ENCODE measurements at regions not wholly inside any gene's neighbourhood (a gene's known extent, or its start where the extent isn't known, plus 50 kb on each side); places are given as distances from the start of the nearest gene placed in this dataset.

DNA sequence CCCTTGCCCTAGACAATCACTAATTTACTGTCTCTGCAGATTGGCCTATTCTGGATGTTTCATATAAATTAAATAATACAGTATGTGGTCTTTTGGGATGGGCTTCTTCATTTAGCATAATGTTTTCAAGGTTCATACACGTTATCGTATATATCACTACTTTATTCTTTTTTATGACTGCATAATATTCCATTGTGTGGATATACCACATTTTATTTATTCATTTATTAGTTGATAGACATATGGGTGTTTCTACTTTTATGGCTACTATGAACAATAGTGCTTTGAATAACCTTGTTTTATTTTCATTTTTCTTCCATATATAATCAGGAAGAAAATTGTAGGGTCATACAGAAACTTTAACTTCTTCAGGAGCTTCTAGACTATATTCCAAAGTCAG is 108.5 kb upstream of the PAPPA start:
- no peak overlapping the region for H3K27ac Mint-ChIP-seq (ENCODE audit: unreplicated experiment)
- no peak for TF ChIP-seq CTCF (IDR thresholded peaks at IDR 0.05; ENCODE audit: unreplicated experiment)
- no peaks in the 10 kb centered on the region for H3K4me1 Mint-ChIP-seq (ENCODE audit: low read depth, unreplicated experiment)
- no TSS peak for BruUV-seq (replicated peaks)
- no peak for DNase-seq
- H3K36me3 Mint-ChIP-seq (ENCODE audit: insufficient read depth, unreplicated experiment), result no peaks in the 10 kb centered on the region
- intact Hi-C loops (cut with micrococcal nuclease; ENCODE audit: unreplicated experiment), result no loop called here
- CTCF ChIA-PET, result no interaction called here
- no peaks in the 10 kb centered on the region for H3K9me3 Mint-ChIP-seq (ENCODE audit: low read depth, unreplicated experiment)
- H3K4me3 Mint-ChIP-seq (ENCODE audit: low read depth, unreplicated experiment), result no peak overlapping the region
- H3K27me3 Mint-ChIP-seq (ENCODE audit: unreplicated experiment), result no peaks in the 10 kb centered on the region

GRCh38 chr9:116048081-116048480 is 105.5 kb upstream of the PAPPA start:
- Mint-ChIP-seq H3K27me3 (ENCODE audit: unreplicated experiment) (no peaks in the 10 kb centered on the region), H3K9me3 (ENCODE audit: low read depth, unreplicated experiment) (peaks cover 3% of the 10 kb centered on the region), H3K4me1 (ENCODE audit: low read depth, unreplicated experiment) (no peaks in the 10 kb centered on the region), H3K36me3 (ENCODE audit: insufficient read depth, unreplicated experiment) (no peaks in the 10 kb centered on the region), H3K4me3 (ENCODE audit: low read depth, unreplicated experiment) (no peak overlapping the region), H3K27ac (ENCODE audit: unreplicated experiment) (no peak overlapping the region)
- DNase-seq, result no peak
- no TSS peak for BruUV-seq (replicated peaks)
- CTCF ChIA-PET, result no interaction called here
- intact Hi-C loops (cut with micrococcal nuclease; ENCODE audit: unreplicated experiment), result no loop called here
- TF ChIP-seq CTCF (IDR thresholded peaks at IDR 0.05; ENCODE audit: unreplicated experiment), result no peak

- no peaks in the 10 kb centered on the region for H3K27me3 Mint-ChIP-seq (ENCODE audit: unreplicated experiment)
- TF ChIP-seq CTCF (IDR thresholded peaks at IDR 0.05; ENCODE audit: unreplicated experiment), result no peak
- H3K4me1 Mint-ChIP-seq (ENCODE audit: low read depth, unreplicated experiment), result no peaks in the 10 kb centered on the region
- BruUV-seq (replicated peaks), result no TSS peak
- H3K4me3 Mint-ChIP-seq (ENCODE audit: low read depth, unreplicated experiment), result no peak overlapping the region
- no peak overlapping the region for H3K27ac Mint-ChIP-seq (ENCODE audit: unreplicated experiment)
- peaks cover 9% of the 10 kb centered on the region for H3K9me3 Mint-ChIP-seq (ENCODE audit: low read depth, unreplicated experiment)
- intact Hi-C loops (cut with micrococcal nuclease; ENCODE audit: unreplicated experiment), result no loop called here
- DNase-seq, result no peak
- H3K36me3 Mint-ChIP-seq (ENCODE audit: insufficient read depth, unreplicated experiment), result no peaks in the 10 kb centered on the region
- CTCF ChIA-PET, result no interaction called here
Measured at GRCh38 chr9:116049456-116049855, 104.1 kb upstream of the PAPPA start.

DNA sequence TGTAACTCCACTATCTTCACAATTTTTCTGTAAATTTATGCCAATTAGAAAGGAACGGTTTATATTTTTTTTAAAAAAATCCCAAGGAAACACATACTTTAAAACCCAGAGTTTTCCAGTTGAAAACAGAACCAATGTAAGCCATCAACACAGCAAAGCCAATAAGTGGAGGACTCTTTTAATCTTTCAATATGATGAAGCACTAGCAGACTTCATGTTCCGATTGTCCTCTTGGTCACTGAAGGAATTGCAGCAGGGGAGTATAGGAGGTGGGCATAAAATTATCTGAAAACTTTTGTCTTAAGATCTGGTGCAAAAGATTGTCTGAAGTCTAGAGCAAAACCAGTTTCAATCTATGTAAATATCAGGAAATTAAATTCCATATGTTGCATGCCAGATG is 102.1 kb upstream of the PAPPA start:
- CTCF ChIA-PET, result no interaction called here
- Mint-ChIP-seq H3K27ac (ENCODE audit: unreplicated experiment) (no peak overlapping the region), H3K36me3 (ENCODE audit: insufficient read depth, unreplicated experiment) (no peaks in the 10 kb centered on the region), H3K4me3 (ENCODE audit: low read depth, unreplicated experiment) (no peak overlapping the region), H3K4me1 (ENCODE audit: low read depth, unreplicated experiment) (no peaks in the 10 kb centered on the region), H3K27me3 (ENCODE audit: unreplicated experiment) (no peaks in the 10 kb centered on the region), H3K9me3 (ENCODE audit: low read depth, unreplicated experiment) (peaks cover 11% of the 10 kb centered on the region)
- no peak for TF ChIP-seq CTCF (IDR thresholded peaks at IDR 0.05; ENCODE audit: unreplicated experiment)
- DNase-seq, result no peak
- no TSS peak for BruUV-seq (replicated peaks)
- intact Hi-C loops (cut with micrococcal nuclease; ENCODE audit: unreplicated experiment), result no loop called here

DNA sequence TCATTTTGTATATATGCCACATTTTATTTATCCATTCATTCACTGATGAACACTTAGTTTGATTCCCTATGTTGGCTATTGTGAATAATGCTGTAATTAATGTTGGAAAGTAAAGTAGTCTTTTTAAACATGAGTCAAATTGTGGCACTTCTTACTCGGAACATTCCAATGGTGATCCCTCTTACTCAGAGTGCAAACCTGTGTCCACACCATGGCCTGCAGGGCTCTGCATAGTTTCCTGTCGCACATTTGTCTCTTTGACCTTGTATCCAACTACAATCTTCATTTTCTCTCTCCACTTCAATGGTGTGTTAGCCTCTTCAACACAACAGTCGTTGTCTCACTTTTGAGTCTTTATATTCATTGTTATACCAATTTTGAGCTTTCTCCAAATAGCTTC is 98.1 kb upstream of the PAPPA start:
- BruUV-seq (replicated peaks), result no TSS peak
- no peak for DNase-seq
- intact Hi-C loops (cut with micrococcal nuclease; ENCODE audit: unreplicated experiment), result no loop called here
- no peaks in the 10 kb centered on the region for H3K36me3 Mint-ChIP-seq (ENCODE audit: insufficient read depth, unreplicated experiment)
- H3K27ac Mint-ChIP-seq (ENCODE audit: unreplicated experiment), result no peak overlapping the region
- CTCF ChIA-PET, result no interaction called here
- H3K9me3 Mint-ChIP-seq (ENCODE audit: low read depth, unreplicated experiment), result peaks cover 11% of the 10 kb centered on the region
- TF ChIP-seq CTCF (IDR thresholded peaks at IDR 0.05; ENCODE audit: unreplicated experiment), result no peak
- H3K4me3 Mint-ChIP-seq (ENCODE audit: low read depth, unreplicated experiment), result no peak overlapping the region
- no peaks in the 10 kb centered on the region for H3K27me3 Mint-ChIP-seq (ENCODE audit: unreplicated experiment)
- H3K4me1 Mint-ChIP-seq (ENCODE audit: low read depth, unreplicated experiment), result no peaks in the 10 kb centered on the region

All from Calu3 (cell line).